NCI-H2196 treated with DMSO at 0.1 percent for 48 hours (cell line): ENCODE measurements at regions not wholly inside any gene's neighbourhood (a gene's known extent, or its start where the extent isn't known, plus 50 kb on each side); places are given as distances from the start of the nearest gene placed in this dataset.
"Not testable (repeated sequence)": the region's sequence is repeated elsewhere in the genome, so short reads cannot be mapped to it uniquely, and the experiment has no call there.

ENCODE experiments used
- DNase-seq: peaks from one replicate; lab custom pipeline; 2025; ENCODE audit not compliant: unreplicated experiment; lab: John Stamatoyannopoulos, UW

DNA sequence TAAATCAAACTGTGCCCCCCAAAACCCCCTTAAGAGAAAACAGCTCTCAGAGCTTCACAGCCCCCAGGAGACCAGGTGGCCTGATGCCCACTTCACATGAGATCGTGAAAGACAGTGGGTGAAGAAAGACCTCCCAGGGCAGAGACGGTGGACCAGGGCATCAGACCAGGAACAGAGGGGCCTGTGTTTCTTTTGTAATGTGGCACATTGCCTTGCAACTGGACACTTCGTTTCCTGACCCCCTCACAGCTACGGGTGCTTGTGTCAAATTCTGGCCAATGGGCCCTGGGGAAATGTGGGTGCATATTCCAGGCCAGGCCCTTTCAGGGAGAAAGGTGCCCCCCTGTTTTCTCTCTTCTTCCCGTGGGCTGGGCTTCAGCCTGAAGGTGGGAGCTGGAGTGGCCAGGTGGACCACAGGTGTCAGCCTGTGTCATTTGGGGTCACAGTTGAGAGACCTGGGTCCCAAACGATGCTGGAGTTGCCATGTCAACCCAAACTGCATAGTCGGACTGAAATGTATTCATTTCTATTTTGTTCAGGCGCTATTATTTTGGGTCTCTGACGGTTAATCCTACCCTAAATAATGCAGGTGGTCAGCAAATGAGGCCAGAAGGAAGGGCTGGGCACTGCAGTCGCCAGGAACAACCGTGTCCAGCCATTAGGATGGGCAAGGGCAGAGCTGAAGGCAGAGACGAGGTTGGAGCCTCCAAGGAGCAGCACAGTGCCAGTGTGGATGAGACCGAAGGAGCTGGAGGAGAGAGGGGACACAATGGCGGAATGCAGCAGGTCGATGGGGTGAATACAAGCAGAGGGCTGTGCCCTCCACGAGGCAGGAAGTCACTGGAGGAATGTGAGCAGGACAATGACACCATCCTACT is 338.2 kb downstream of the EIPR1 start:
- no peak for DNase-seq

- DNase-seq, result no peak
Observed at GRCh38 chr2:3038636-3039035, 339.0 kb downstream of the EIPR1 start.

- DNase-seq, result no peak
Observed at GRCh38 chr2:3037196-3038194, 340.1 kb downstream of the EIPR1 start.

GRCh38 chr2:3036432-3037125 is 341.0 kb downstream of the EIPR1 start:
- DNase-seq, result no peak

GRCh38 chr2:3035385-3036050 is 342.1 kb downstream of the EIPR1 start:
- DNase-seq, result no peak

- DNase-seq, result no peak
Observed at GRCh38 chr2:3034856-3035255, 342.8 kb downstream of the EIPR1 start.

GRCh38 chr2:3034396-3034795 is 343.2 kb downstream of the EIPR1 start:
- DNase-seq, result no peak

GRCh38 chr2:3033315-3033714 is 344.3 kb downstream of the EIPR1 start:
- DNase-seq, result no peak

DNA sequence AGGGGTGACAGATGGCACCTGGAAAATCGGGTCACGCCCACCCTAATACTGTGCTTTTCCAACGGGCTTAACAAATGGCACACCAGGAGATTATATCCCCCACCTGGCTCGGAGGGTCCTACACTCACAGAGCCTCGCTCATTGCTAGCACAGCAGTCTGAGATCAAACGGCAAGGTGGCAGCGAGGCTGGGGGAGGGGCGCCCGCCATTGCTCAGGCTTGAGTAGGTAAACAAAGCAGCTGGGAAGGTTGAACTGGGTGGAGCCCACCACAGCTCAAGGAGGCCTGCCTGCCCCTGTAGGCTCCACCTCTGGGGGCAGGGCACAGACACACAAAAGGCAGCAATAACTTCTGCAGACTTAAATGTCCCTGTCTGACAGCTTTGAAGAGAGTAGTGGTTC is 346.8 kb downstream of the EIPR1 start:
- DNase-seq, result not testable (repeated sequence)

- DNase-seq, result no peak
Observed at GRCh38 chr2:3025984-3026383, 351.6 kb downstream of the EIPR1 start.

DNA sequence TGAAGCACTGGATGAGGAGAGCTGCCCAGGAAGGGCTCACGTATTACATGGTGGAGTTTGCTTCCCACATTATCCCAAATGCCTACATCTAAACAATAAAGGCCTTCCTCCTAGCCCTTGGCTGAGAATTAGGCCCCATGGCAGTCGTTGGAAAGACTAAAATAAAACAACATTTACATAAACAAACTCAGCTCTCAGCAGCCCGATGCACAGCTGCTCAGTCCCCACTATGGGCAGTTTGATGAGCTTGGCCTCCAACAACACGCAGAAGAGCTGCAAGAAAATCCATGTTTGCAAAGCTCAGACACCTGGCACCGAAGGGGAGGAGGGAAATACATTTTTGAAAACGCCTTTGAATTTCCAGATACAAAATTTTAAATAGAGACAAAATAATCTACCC is 352.4 kb downstream of the EIPR1 start:
- no peak for DNase-seq

DNA sequence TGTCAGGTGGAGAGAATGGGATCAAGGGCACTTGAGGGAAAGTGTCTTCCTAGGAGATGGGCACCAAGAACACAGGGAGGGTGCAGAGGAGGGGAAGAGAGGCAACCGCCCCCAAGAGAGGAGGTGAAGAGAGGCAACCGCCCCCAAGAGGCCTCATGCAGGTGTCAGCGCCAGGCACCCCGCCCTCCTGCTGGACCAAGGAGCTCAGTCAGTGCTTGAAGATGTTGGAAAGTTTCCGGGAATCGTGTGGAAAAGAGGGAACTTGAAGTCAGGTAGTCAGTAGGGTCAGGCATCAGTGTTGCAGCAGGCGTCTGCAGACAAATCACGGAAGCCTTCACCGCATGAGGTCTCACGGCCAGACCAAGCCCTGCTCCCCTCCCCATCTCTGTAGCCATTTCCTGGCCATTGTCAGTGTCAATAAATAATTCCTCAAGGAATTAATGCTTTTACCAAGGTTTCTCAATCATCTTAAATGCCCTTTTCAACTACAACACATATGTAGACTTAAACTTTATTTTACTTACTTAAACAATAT is 353.1 kb downstream of the EIPR1 start:
- DNase-seq, result no peak

DNA sequence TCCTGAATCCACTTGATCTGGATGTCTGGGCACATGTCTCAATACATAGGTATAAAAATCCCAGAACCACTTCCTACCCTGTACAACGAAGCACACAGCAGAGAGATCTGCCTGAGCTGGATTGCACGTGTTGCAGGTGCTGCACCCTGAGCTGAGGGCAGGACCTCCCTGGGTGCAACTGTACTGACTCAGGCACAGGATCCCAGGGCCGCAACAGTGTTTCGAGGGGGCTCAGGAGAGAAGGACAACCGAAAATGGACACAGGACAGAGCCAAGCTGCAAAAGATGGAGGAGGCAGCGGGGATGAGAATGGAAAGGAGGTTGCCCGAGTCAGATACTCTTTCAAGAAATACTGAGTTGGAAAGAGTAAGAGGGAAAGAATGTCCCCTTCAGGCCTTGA is 354.1 kb downstream of the EIPR1 start:
- DNase-seq, result no peak

DNA sequence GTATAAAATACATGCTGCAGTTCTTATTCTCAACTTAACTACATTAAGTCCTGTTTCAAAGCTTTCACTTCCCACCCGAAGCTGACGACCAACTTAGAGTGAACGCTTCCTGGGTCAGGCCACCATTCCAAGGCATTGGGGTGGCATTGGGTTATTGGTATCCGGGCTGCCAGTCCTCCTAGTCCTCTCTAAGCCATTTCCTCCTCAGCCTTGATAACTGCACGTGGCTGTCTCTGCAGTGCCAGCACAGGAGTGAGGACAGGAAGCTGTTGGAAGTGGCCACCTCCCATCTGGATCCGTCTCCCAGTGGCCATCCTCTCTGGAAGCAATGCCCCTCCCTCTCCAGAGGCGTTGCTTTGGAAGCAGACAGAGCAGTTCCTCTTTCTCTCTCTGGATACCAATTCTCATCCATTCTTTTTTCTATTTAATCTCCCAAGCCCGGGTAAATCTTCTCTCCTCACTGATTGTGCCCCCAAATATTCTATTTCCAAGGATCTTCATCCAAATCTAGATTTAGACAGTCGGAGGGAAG is 354.7 kb downstream of the EIPR1 start:
- no peak for DNase-seq

DNA sequence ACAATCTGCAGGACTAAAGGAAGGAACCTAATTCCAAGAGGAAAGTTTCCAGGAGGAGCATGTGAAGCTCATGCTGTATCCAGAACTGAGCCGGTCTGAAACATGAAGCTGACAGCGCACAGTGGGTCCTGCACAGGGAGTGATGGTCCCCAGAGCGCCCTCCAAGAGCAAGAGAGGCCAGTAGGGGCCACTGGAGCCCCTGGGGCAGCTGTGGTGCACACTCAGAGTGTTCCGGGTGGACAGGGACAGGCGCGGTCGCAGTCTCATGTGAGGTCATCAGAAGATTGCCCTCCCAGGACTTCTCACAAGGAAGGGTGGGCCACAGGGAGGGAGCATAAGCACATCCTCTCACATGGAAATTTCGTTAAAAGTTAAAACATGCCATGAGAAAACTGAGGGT is 355.9 kb downstream of the EIPR1 start:
- DNase-seq, result no peak

DNA sequence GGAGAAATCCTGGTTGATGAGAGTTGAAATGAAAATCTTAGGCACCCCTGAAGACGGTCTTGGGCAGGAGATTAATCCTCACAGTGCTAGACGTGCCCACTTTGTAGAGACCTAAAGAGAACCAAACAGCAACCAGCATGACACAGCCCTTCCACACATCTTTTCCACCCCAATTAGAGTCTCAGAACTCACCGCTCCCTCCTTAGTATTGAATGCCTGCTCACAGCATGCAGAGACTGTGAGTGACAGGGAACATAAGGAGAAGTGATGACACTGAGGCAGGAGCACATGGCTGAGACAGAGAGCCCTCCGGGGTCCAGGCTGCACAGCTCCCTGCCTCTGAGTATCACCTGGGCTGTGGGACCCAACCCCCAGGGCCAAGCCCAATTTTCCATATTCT is 367.6 kb downstream of the EIPR1 start:
- no peak for DNase-seq

DNA sequence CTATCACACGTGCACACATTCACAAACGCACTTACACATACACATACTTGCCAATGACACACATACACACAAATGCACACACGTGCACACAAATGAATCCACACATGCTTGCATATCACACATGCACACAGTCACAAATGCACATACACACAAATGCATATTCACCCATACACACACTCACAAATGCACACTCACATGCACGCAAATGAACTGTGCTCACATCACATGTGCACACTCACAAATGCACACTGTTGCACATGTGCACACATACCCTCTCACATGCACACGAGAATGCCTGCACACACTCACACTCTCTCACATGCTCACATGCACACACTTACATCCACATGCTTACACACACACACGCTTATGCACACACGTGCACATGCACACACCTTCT is 368.1 kb downstream of the EIPR1 start:
- DNase-seq, result no peak

GRCh38 chr2:3009005-3009404 is 368.6 kb downstream of the EIPR1 start:
- no peak for DNase-seq

GRCh38 chr2:3008561-3008960 is 369.1 kb downstream of the EIPR1 start:
- DNase-seq, result no peak

- no peak for DNase-seq
Observed at GRCh38 chr2:3007135-3007534, 370.5 kb downstream of the EIPR1 start.
